Breast epithelium (tissue), 3 donors: ENCODE measurements at regions not wholly inside any gene's neighbourhood (a gene's known extent, or its start where the extent isn't known, plus 50 kb on each side); places are given as distances from the start of the nearest gene placed in this dataset.

Experiments
- POLR2A ChIP-seq: fragments of 450-650 bp; IDR thresholded peaks from one replicate; pipeline ENCODE4 v1.6.1; 2016; ENCODE audit warnings: antibody characterized with exemption, mild to moderate bottlenecking, moderate library complexity
- POLR2AphosphoS5 ChIP-seq, 3 donors: sonication (generic); formaldehyde crosslinking; IDR thresholded peaks; one replicate each; pipeline ENCODE4 v1.6.1; 2017; ENCODE audit warnings: antibody characterized with exemption in 3 of 3
- TF ChIP-seq, protein P1 (sequence below), 3 donors: fragments of 450-650 bp; IDR thresholded peaks; one replicate each; pipeline ENCODE4 v1.5.1; 2016 to 2017; ENCODE audit warnings: antibody characterized with exemption in 3 of 3, mild to moderate bottlenecking in 3 of 3, moderate library complexity in 3 of 3

- TF ChIP-seq, protein P1, sequence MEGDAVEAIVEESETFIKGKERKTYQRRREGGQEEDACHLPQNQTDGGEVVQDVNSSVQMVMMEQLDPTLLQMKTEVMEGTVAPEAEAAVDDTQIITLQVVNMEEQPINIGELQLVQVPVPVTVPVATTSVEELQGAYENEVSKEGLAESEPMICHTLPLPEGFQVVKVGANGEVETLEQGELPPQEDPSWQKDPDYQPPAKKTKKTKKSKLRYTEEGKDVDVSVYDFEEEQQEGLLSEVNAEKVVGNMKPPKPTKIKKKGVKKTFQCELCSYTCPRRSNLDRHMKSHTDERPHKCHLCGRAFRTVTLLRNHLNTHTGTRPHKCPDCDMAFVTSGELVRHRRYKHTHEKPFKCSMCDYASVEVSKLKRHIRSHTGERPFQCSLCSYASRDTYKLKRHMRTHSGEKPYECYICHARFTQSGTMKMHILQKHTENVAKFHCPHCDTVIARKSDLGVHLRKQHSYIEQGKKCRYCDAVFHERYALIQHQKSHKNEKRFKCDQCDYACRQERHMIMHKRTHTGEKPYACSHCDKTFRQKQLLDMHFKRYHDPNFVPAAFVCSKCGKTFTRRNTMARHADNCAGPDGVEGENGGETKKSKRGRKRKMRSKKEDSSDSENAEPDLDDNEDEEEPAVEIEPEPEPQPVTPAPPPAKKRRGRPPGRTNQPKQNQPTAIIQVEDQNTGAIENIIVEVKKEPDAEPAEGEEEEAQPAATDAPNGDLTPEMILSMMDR (IDR thresholded peaks at IDR 0.05), result no peak
- TF ChIP-seq POLR2AphosphoS5 (IDR thresholded peaks at IDR 0.05) (no peak), POLR2A (no peak)
Measured at GRCh38 chr11:128156486-128156885, 430.9 kb downstream of the ETS1 start.
